ENCODE measurements at regions not wholly inside any gene's neighbourhood (a gene's known extent, or its start where the extent isn't known, plus 50 kb on each side); places are given as distances from the start of the nearest gene placed in this dataset.
"Not testable (repeated sequence)": the region's sequence is repeated elsewhere in the genome, so short reads cannot be mapped to it uniquely, and the experiment has no call there.

- no peak for DNase-seq
- no peak for TF ChIP-seq POLR2AphosphoS5 (IDR thresholded peaks at IDR 0.05)
- no peaks in the 10 kb centered on the region for H3K9me3 ChIP-seq
- intact Hi-C loops (cut with DNase I; ENCODE audit: low total_unique reads): no loop called here
- no peaks in the 10 kb centered on the region for H3K4me1 ChIP-seq
- no peak overlapping the region for H3K4me3 ChIP-seq
- H3K27ac ChIP-seq: no peak overlapping the region
- WGBS, 5 donors: 83 to 91% (median 89%) methylated on average over 7 of the region's 7 CpGs
- no peaks in the 10 kb centered on the region for H3K27me3 ChIP-seq
- H3K36me3 ChIP-seq: no peaks in the 10 kb centered on the region
Observed at GRCh38 chr3:191568206-191568605, 107.2 kb downstream of the PYDC2 start.

- intact Hi-C loops (cut with DNase I; ENCODE audit: low total_unique reads): no loop called here
- H3K27me3 ChIP-seq: no peaks in the 10 kb centered on the region
- no peaks in the 10 kb centered on the region for H3K36me3 ChIP-seq
- H3K4me1 ChIP-seq: no peaks in the 10 kb centered on the region
- no peak for DNase-seq
- H3K4me3 ChIP-seq: no peak overlapping the region
- 47 to 82% (median 65%) methylated on average over 1 of the region's 1 CpG for WGBS, 5 donors
- H3K9me3 ChIP-seq: no peaks in the 10 kb centered on the region
- no peak for TF ChIP-seq CTCF (IDR thresholded peaks at IDR 0.05)
- no peak for TF ChIP-seq EP300 (IDR thresholded peaks at IDR 0.05)
- TF ChIP-seq POLR2A (IDR thresholded peaks at IDR 0.05): no peak
- no peak for TF ChIP-seq POLR2AphosphoS5 (IDR thresholded peaks at IDR 0.05)
- H3K27ac ChIP-seq: no peak overlapping the region
Observed at GRCh38 chr3:191592105-191592504, 131.1 kb downstream of the PYDC2 start.

- TF ChIP-seq POLR2A (IDR thresholded peaks at IDR 0.05): no peak
- no peak for TF ChIP-seq CTCF (IDR thresholded peaks at IDR 0.05)
- TF ChIP-seq EP300 (IDR thresholded peaks at IDR 0.05): no peak
- TF ChIP-seq POLR2AphosphoS5 (IDR thresholded peaks at IDR 0.05): no peak
- no peak for DNase-seq
- intact Hi-C loops (cut with DNase I; ENCODE audit: low total_unique reads): no loop called here
- H3K27me3 ChIP-seq: no peaks in the 10 kb centered on the region
- H3K4me1 ChIP-seq: no peaks in the 10 kb centered on the region
- H3K4me3 ChIP-seq: no peak overlapping the region
- H3K27ac ChIP-seq: no peak overlapping the region
- 0 to 77% (median 35%) methylated on average over 1 of the region's 1 CpG for WGBS, 5 donors
- H3K9me3 ChIP-seq: no peaks in the 10 kb centered on the region
- no peaks in the 10 kb centered on the region for H3K36me3 ChIP-seq
Observed at GRCh38 chr3:191593486-191593885, 132.5 kb downstream of the PYDC2 start.

GRCh38 chr3:191615511-191615910 is 154.5 kb downstream of the PYDC2 start:
- H3K4me3 ChIP-seq; intact Hi-C loops (cut with DNase I; ENCODE audit: low total_unique reads); H3K9me3 ChIP-seq; H3K27ac ChIP-seq; DNase-seq; H3K36me3 ChIP-seq; H3K4me1 ChIP-seq; H3K27me3 ChIP-seq: not testable (repeated sequence)
- WGBS, 5 donors: 93 to 100% (median 96%) methylated on average over 1 of the region's 1 CpG

- Histone ChIP-seq H3K27ac (no peak overlapping the region), H3K36me3 (no peaks in the 10 kb centered on the region), H3K27me3 (no peaks in the 10 kb centered on the region), H3K4me1 (no peaks in the 10 kb centered on the region), H3K4me3 (no peak overlapping the region), H3K9me3 (no peaks in the 10 kb centered on the region)
- intact Hi-C loops (cut with DNase I; ENCODE audit: low total_unique reads): no loop called here
- WGBS, 5 donors: 62 to 90% (median 75%) methylated on average over 1 of the region's 1 CpG
- TF ChIP-seq CTCF (IDR thresholded peaks at IDR 0.05) (no peak), EP300 (IDR thresholded peaks at IDR 0.05) (no peak), POLR2AphosphoS5 (IDR thresholded peaks at IDR 0.05) (no peak)
- no peak for DNase-seq
Observed at GRCh38 chr3:191624299-191624698, 163.3 kb downstream of the PYDC2 start.

- WGBS, 5 donors: 43 to 68% (median 61%) methylated on average over 8 of the region's 8 CpGs
- TF ChIP-seq POLR2A (IDR thresholded peaks at IDR 0.05): no peak
- TF ChIP-seq POLR2AphosphoS5 (IDR thresholded peaks at IDR 0.05): no peak
- TF ChIP-seq CTCF (IDR thresholded peaks at IDR 0.05): no peak
- no peak for TF ChIP-seq EP300 (IDR thresholded peaks at IDR 0.05)
- no peaks in the 10 kb centered on the region for H3K9me3 ChIP-seq
Observed at GRCh38 chr3:191627064-191627463, 166.1 kb downstream of the PYDC2 start.

More at GRCh38 chr3:191627064-191627463, 166.1 kb downstream of the PYDC2 start:
- no peak overlapping the region for H3K4me3 ChIP-seq
- no peak overlapping the region for H3K27ac ChIP-seq
- peak in 1 of 2 donors; percentile 6 for DNase-seq
- no peaks in the 10 kb centered on the region for H3K27me3 ChIP-seq
- intact Hi-C loops (cut with DNase I; ENCODE audit: low total_unique reads): no loop called here
- no peaks in the 10 kb centered on the region for H3K36me3 ChIP-seq
- H3K4me1 ChIP-seq: no peaks in the 10 kb centered on the region

Data from stomach (tissue), 8 donors.